ENCODE measurements at regions not wholly inside any gene's neighbourhood (a gene's known extent, or its start where the extent isn't known, plus 50 kb on each side); places are given as distances from the start of the nearest gene placed in this dataset.

DNA sequence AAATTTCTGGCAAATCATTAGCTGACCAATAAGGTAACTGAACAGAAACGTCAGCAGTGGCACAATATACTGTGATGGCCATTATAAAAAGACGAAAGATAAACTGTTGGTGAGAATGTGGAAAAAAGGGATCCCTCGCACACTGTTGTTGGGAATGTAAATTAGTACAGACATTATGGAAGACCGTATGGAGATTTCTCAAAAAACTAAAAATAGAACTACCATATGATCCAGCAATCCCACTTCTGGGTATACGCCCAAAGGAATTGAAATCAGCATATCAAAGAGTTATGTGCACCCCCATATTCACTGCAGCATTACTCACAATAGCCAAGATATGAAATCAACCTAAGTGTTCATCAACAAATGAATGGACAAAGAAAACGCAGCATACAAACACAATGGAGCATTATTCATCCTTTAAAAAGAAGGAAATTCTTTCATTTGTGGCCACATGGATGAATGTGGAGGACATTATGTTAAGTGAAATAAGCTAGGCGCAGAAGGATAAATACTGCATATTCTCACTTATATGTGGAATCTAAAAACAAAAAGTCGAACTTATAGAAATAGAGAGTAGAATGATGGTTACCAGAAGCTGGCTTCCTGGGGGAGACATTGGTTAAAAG, 257.7 kb downstream of the RHOU start:
- Mint-ChIP-seq H3K36me3 (no peaks in the 10 kb centered on the region), H3K27me3 (ENCODE audit: low read depth in 2 of 2) (peaks cover 0 to 8% of the 10 kb centered on the region in 2 donors), H3K9me3 (no peaks in the 10 kb centered on the region), H3K4me1 (peaks cover 9 to 19% of the 10 kb centered on the region in 2 donors), H3K4me3 (no peak overlapping the region), H3K27ac (no peak overlapping the region)
- Histone ChIP-seq H3K4me3 (ENCODE audit: low read length) (no peak overlapping the region), H3K27ac (ENCODE audit: low read length) (no peak overlapping the region), H3K4me1 (ENCODE audit: control insufficient read depth, insufficient read depth, low read length) (peaks cover 18% of the 10 kb centered on the region), H3K36me3 (ENCODE audit: control insufficient read depth, insufficient read depth, low read length) (no peaks in the 10 kb centered on the region), H3K27me3 (ENCODE audit: control insufficient read depth, insufficient read depth, low read length) (no peaks in the 10 kb centered on the region), H3K9me3 (ENCODE audit: control insufficient read depth, insufficient read depth, low read length) (no peaks in the 10 kb centered on the region)
- ATAC-seq (no peak), DNase-seq (no peak)
- intact Hi-C loops (cut with micrococcal nuclease) = no loop called here
- WGBS (ENCODE audit: insufficient coverage) = 83% methylated on average over 6 of the region's 8 CpGs
- TF ChIP-seq, protein P1, sequence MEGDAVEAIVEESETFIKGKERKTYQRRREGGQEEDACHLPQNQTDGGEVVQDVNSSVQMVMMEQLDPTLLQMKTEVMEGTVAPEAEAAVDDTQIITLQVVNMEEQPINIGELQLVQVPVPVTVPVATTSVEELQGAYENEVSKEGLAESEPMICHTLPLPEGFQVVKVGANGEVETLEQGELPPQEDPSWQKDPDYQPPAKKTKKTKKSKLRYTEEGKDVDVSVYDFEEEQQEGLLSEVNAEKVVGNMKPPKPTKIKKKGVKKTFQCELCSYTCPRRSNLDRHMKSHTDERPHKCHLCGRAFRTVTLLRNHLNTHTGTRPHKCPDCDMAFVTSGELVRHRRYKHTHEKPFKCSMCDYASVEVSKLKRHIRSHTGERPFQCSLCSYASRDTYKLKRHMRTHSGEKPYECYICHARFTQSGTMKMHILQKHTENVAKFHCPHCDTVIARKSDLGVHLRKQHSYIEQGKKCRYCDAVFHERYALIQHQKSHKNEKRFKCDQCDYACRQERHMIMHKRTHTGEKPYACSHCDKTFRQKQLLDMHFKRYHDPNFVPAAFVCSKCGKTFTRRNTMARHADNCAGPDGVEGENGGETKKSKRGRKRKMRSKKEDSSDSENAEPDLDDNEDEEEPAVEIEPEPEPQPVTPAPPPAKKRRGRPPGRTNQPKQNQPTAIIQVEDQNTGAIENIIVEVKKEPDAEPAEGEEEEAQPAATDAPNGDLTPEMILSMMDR (IDR thresholded peaks at IDR 0.05) = no peak

DNA sequence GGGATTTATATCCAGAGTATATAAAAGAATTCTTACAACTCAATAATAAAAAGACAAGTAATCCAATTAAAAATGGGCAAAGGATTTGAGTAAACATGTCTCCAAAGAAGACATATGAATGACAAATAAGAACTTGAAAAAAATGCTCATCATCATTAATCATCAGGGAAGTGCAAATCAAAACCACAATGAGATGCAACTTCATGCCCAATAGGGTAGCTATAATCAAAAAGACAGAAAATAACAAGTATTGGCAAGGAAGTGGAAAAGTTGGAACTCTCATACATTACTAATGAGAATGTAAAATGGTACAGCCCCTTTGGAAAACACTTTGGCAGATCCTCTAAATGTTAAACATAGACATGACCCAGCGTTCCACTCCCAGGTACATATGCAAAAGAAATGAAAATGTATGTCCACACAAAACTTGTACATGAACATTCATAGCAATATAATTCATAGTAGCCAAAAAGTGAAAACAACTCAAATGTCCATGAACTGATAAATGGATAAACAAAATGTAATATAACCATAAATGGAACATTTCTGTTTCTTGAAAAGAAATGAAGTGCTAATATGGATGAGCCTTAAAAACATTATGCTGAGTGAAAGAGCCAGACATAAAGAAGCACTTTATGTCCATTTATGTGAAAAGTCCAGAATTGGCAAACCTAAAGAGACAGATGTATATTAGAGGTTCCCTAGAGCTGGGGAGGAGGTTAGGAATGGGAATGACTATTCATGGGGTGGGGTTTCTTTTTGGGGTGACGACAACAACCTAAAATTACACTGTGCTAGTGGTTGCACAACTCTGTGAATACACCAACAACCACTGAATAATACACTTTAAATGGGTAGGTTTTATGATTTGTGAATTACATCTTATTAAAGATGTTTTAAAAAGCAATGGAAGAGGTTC, 259.7 kb downstream of the RHOU start:
- Mint-ChIP-seq H3K4me3 (no peak overlapping the region), H3K27me3 (ENCODE audit: low read depth in 2 of 2) (peaks cover 0 to 8% of the 10 kb centered on the region in 2 donors), H3K36me3 (no peaks in the 10 kb centered on the region), H3K27ac (no peak overlapping the region), H3K4me1 (peaks cover 7% of the 10 kb centered on the region in 2 donors), H3K9me3 (no peaks in the 10 kb centered on the region)
- Histone ChIP-seq H3K36me3 (ENCODE audit: control insufficient read depth, insufficient read depth, low read length) (no peaks in the 10 kb centered on the region), H3K27me3 (ENCODE audit: control insufficient read depth, insufficient read depth, low read length) (no peaks in the 10 kb centered on the region), H3K9me3 (ENCODE audit: control insufficient read depth, insufficient read depth, low read length) (no peaks in the 10 kb centered on the region), H3K4me1 (ENCODE audit: control insufficient read depth, insufficient read depth, low read length) (peaks cover 12% of the 10 kb centered on the region), H3K27ac (ENCODE audit: low read length) (no peak overlapping the region), H3K4me3 (ENCODE audit: low read length) (no peak overlapping the region)
- intact Hi-C loops (cut with micrococcal nuclease) = no loop called here
- TF ChIP-seq, protein P1 (IDR thresholded peaks at IDR 0.05) = no peak
- ATAC-seq (no peak), DNase-seq (no peak)
- WGBS (ENCODE audit: insufficient coverage) = 91% methylated on average over 1 of the region's 2 CpGs

- H3K4me1 ChIP-seq (ENCODE audit: control insufficient read depth, insufficient read depth, low read length) = peaks cover under 1% of the 10 kb centered on the region
- Mint-ChIP-seq H3K27me3 (ENCODE audit: low read depth in 2 of 2) (peaks cover 0 to 8% of the 10 kb centered on the region in 2 donors), H3K27ac (no peak overlapping the region), H3K4me1 (no peaks in the 10 kb centered on the region), H3K9me3 (no peaks in the 10 kb centered on the region), H3K36me3 (no peaks in the 10 kb centered on the region), H3K4me3 (no peak overlapping the region)
- ATAC-seq = no peak
- H3K36me3 ChIP-seq (ENCODE audit: control insufficient read depth, insufficient read depth, low read length) = no peaks in the 10 kb centered on the region
- TF ChIP-seq, protein P1 (IDR thresholded peaks at IDR 0.05) = no peak
- DNase-seq = no peak
- intact Hi-C loops (cut with micrococcal nuclease) = no loop called here
- no peaks in the 10 kb centered on the region for H3K9me3 ChIP-seq (ENCODE audit: control insufficient read depth, insufficient read depth, low read length)
- no peak overlapping the region for H3K4me3 ChIP-seq (ENCODE audit: low read length)
- H3K27ac ChIP-seq (ENCODE audit: low read length) = no peak overlapping the region
- WGBS (ENCODE audit: insufficient coverage) = 90% methylated on average over 6 of the region's 6 CpGs
- no peaks in the 10 kb centered on the region for H3K27me3 ChIP-seq (ENCODE audit: control insufficient read depth, insufficient read depth, low read length)
Observed at GRCh38 chr1:228996281-228996680, 261.0 kb downstream of the RHOU start.
